HepG2 (cell line): ENCODE measurements at regions not wholly inside any gene's neighbourhood (a gene's known extent, or its start where the extent isn't known, plus 50 kb on each side); places are given as distances from the start of the nearest gene placed in this dataset.

Experiments used
- ATAC-seq: fragments of 200-7000 bp; cut with Tn5 transposase; 3 replicates; pipeline ENCODE4 v1.9.1; 2020; ENCODE audit warnings: mild to moderate bottlenecking, moderate library complexity
- BruUV-seq: library from RNA; stranded (reverse); fragments of 400-500 nt; replicated peaks from 2 replicates; lab custom pipeline; 2021; lab: Mats Ljungman, UMichigan
- CTCF ChIA-PET: fragments of 300-600 bp; formaldehyde crosslinking; extraction: SDS; loops from one replicate; lab custom pipeline; 2021; ENCODE audit warnings: low total read pairs, inconsistent platforms, low intra/inter-chr PET ratio; lab: Yijun Ruan, JAX
- POLR2A ChIA-PET: fragments of 350-600 bp; sonication (Branson Sonifier 250); formaldehyde crosslinking; loops from one replicate; lab custom pipeline; 2020; ENCODE audit warnings: antibody characterized with exemption, inconsistent platforms; lab: Yijun Ruan, JAX
- DNase-seq: peaks from one replicate; pipeline ENCODE4 v3.0.0-alpha.2; 2015; ENCODE audit warnings: low spot score
- FAIRE-seq: peaks from 3 replicates; lab custom pipeline; 2011; peaks lifted over from hg19 to GRCh38; lab: Jason Lieb, UNC
- H2AFZ ChIP-seq: one replicate; pipeline ENCODE4 v1.6.1; 2011; ENCODE audit warnings: low read length, inconsistent platforms
- H3K27ac ChIP-seq: fragments of 300-600 bp; 3 replicates; pipeline ENCODE4 v1.8.0; 2011; ENCODE audit warnings: mixed run types, mild to moderate bottlenecking, mixed read lengths, low read length, inconsistent platforms; ENCODE audit not compliant: insufficient read depth; ENCODE audit errors: extremely low read length
- H3K27me3 ChIP-seq, 2 experiments: fragments of 200-600 bp in 1 of 2; 2 replicates in 1 of 2; 3 replicates in 1 of 2; pipeline versions ENCODE4 v1.6.0 to v1.8.0; 2011; ENCODE audit warnings: low read length in 2 of 2, mild to moderate bottlenecking in 2 of 2, moderate library complexity in 2 of 2, inconsistent platforms in 1 of 2; ENCODE audit not compliant: insufficient read depth in 2 of 2, control insufficient read depth in 1 of 2
- H3K36me3 ChIP-seq, 2 experiments: fragments of 200-600 bp in 1 of 2; replicated peaks in 1 of 2; 2 replicates in 1 of 2; 3 replicates in 1 of 2; pipeline versions ENCODE4 v1.5.1 to v1.8.0; 2011; ENCODE audit warnings: low read length in 2 of 2, inconsistent platforms in 1 of 2; ENCODE audit not compliant: insufficient read depth in 2 of 2, control insufficient read depth in 1 of 2
- H3K4me1 ChIP-seq: 2 replicates; pipeline ENCODE4 v1.5.1; 2012; ENCODE audit warnings: low read length, inconsistent platforms; ENCODE audit not compliant: insufficient read depth
- H3K4me2 ChIP-seq: 2 replicates; pipeline ENCODE4 v1.6.0; 2011; ENCODE audit warnings: low read depth, low read length, inconsistent platforms
- H3K4me3 ChIP-seq, 3 experiments: fragments of 200-600 bp in 1 of 3; sonication (generic), shearing (Covaris generic) in 1 of 3; replicated peaks in 1 of 3; 2 replicates each; pipeline ENCODE4 v1.5.1; 2011 to 2016; ENCODE audit warnings: low read length in 3 of 3, inconsistent platforms in 2 of 3, low read depth in 2 of 3, mild to moderate bottlenecking in 2 of 3, control low read depth in 1 of 3, mixed read lengths in 1 of 3; ENCODE audit not compliant: insufficient read depth in 1 of 3
- H3K79me2 ChIP-seq: one replicate; pipeline ENCODE4 v1.6.1; 2011; ENCODE audit warnings: low read length, inconsistent platforms; ENCODE audit not compliant: insufficient read depth
- H3K9ac ChIP-seq: 2 replicates; pipeline ENCODE4 v1.6.0; 2011; ENCODE audit warnings: mild to moderate bottlenecking, low read depth, low read length, inconsistent platforms; ENCODE audit not compliant: insufficient read depth
- H3K9me3 ChIP-seq: 2 replicates; pipeline ENCODE4 v1.5.1; 2012; ENCODE audit warnings: mild to moderate bottlenecking, low read length
- H4K20me1 ChIP-seq: 2 replicates; pipeline ENCODE4 v1.6.0; 2011; ENCODE audit warnings: inconsistent platforms, mild to moderate bottlenecking, low read length, moderate library complexity; ENCODE audit not compliant: insufficient read depth
- AHR ChIP-seq: IDR thresholded peaks from 2 replicates; pipeline ENCODE4 v1.6.1; 2018; ENCODE audit warnings: missing genetic modification reagents, missing compliant biosample characterization
- EED ChIP-seq: sonication (generic); formaldehyde crosslinking; IDR thresholded peaks from 2 replicates; pipeline ENCODE4 v1.5.0; 2020; ENCODE audit warnings: mild to moderate bottlenecking, missing genetic modification reagents
- GLI4 ChIP-seq: sonication (generic); formaldehyde crosslinking; IDR thresholded peaks from 2 replicates; pipeline ENCODE4 v1.5.1; 2020; ENCODE audit warnings: missing genetic modification reagents, mild to moderate bottlenecking, moderate library complexity, borderline replicate concordance
- KDM2A ChIP-seq: sonication (generic); formaldehyde crosslinking; IDR thresholded peaks from 2 replicates; pipeline ENCODE4 v1.4.0; 2020; ENCODE audit warnings: low read depth, missing genetic modification reagents, borderline replicate concordance
- MATR3 ChIP-seq: sonication (generic); formaldehyde crosslinking; IDR thresholded peaks from 2 replicates; pipeline ENCODE4 v1.4.0; 2020; ENCODE audit warnings: missing genetic modification reagents
- NCOA1 ChIP-seq: sonication (generic); formaldehyde crosslinking; IDR thresholded peaks from 2 replicates; pipeline ENCODE4 v1.9.0; 2021; ENCODE audit warnings: missing genetic modification reagents
- NFKB2 ChIP-seq: sonication (generic); formaldehyde crosslinking; IDR thresholded peaks from 2 replicates; pipeline ENCODE4 v1.4.0; 2020; ENCODE audit warnings: missing genetic modification reagents, borderline replicate concordance
- NFYC ChIP-seq: IDR thresholded peaks from 2 replicates; pipeline ENCODE4 v1.6.1; 2016; ENCODE audit warnings: missing genetic modification reagents, missing compliant biosample characterization
- PHB2 ChIP-seq: fragments of 450-650 bp; IDR thresholded peaks from 2 replicates; pipeline ENCODE4 v1.6.1; 2018; ENCODE audit not compliant: partially characterized antibody
- TBX2 ChIP-seq: sonication (generic); formaldehyde crosslinking; IDR thresholded peaks from 2 replicates; pipeline ENCODE4 v1.5.0; 2020; ENCODE audit warnings: missing genetic modification reagents, mild to moderate bottlenecking, borderline replicate concordance
- TEAD2 ChIP-seq: sonication (generic); formaldehyde crosslinking; IDR thresholded peaks from 2 replicates; pipeline ENCODE4 v1.9.0; 2021; ENCODE audit warnings: missing genetic modification reagents
- ZNF253 ChIP-seq: sonication (generic); formaldehyde crosslinking; IDR thresholded peaks from 2 replicates; pipeline ENCODE4 v1.8.0; 2022; ENCODE audit warnings: mild to moderate bottlenecking, missing genetic modification reagents, borderline replicate concordance
- ZNF326 ChIP-seq: sonication (generic); formaldehyde crosslinking; IDR thresholded peaks from 2 replicates; pipeline ENCODE4 v1.4.0; 2020; ENCODE audit warnings: missing genetic modification reagents, borderline replicate concordance
- ZNF629 ChIP-seq: sonication (generic); formaldehyde crosslinking; conservative IDR thresholded peaks from 2 replicates; pipeline ENCODE4 v1.5.0; 2020; ENCODE audit warnings: missing genetic modification reagents
- ZNF7 ChIP-seq: IDR thresholded peaks from 2 replicates; pipeline ENCODE4 v1.6.1; 2016; ENCODE audit warnings: missing biosample characterization, missing genetic modification reagents
- ZNF75D ChIP-seq: sonication (generic); formaldehyde crosslinking; IDR thresholded peaks from 2 replicates; pipeline ENCODE4 v1.8.1; 2023; ENCODE audit warnings: missing genetic modification reagents, mild to moderate bottlenecking, borderline replicate concordance
- ZNF768 ChIP-seq: sonication (generic); formaldehyde crosslinking; IDR thresholded peaks from 2 replicates; pipeline ENCODE4 v1.4.0; 2020; ENCODE audit warnings: missing genetic modification reagents
- WGBS: methylation state at CpG from one replicate; pipeline ENCODE4 v1.1.6; 2017; ENCODE audit warnings: low lambda C conversion rate; 5-methylcytosine and 5-hydroxymethylcytosine counted together
- in situ Hi-C: cut with HindIII; loops from 2 replicates; pipeline ENCODE4 v1.10.0; 2017; ENCODE audit warnings: low pct_unique_long_range_greater_than_20kb; ENCODE audit not compliant: extremely low pct_ligation_motif_present
- intact Hi-C: fragments of 100-400 bp; cut with micrococcal nuclease; formaldehyde crosslinking; loops from one replicate; pipeline ENCODE4 v1.10.0; 2022; ENCODE audit not compliant: unreplicated experiment
- TF ChIP-seq, protein P1 (sequence below): sonication (generic); formaldehyde crosslinking; IDR thresholded peaks from 2 replicates; pipeline ENCODE4 v1.5.1; 2020; ENCODE audit warnings: missing genetic modification reagents, mild to moderate bottlenecking, borderline replicate concordance
- TF ChIP-seq, protein P2 (sequence below): IDR thresholded peaks from 2 replicates; pipeline ENCODE4 v1.6.1; 2016; ENCODE audit warnings: missing compliant biosample characterization, missing genetic modification reagents, borderline replicate concordance
- TF ChIP-seq, protein P3 (sequence below): sonication (generic); formaldehyde crosslinking; IDR thresholded peaks from 2 replicates; pipeline ENCODE4 v1.4.0; 2020; ENCODE audit warnings: mild to moderate bottlenecking, missing genetic modification reagents

DNA sequence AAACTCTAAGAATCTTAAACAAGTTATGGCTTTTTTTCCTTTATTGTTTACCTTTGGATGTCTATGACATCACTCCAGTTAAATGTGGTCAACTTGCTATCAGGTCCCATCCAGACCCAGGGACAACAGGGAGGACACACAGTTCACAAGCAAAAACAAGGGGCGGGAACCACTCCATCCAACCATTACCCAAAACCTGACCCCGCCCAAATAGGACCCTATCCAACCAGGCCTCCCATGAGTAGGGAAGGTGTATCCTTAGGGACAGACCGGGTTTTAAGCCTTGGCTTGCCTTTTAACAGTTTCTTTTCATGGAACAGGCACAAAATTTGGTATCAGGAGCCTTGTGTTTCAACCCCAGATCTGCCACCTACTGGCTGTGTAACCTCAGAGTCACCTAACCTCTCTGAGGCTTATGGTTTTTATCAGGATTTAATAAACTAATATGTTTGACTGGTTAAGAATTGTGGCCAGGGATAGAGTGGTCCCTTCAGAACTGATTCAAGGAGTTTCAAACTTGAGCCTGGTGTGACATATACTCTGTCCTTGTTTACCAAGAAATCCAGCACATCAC is 127.7 kb upstream of the RAD23B start:
- H2AFZ ChIP-seq: no peak overlapping the region
- intact Hi-C loops: no loop called here
- POLR2A ChIA-PET: no interaction called here
- no peaks in the 10 kb centered on the region for H3K4me1 ChIP-seq
- BruUV-seq: no TSS peak
- FAIRE-seq (no peak), DNase-seq (no peak)
- H4K20me1 ChIP-seq: no peaks in the 10 kb centered on the region
- H3K79me2 ChIP-seq: no peaks in the 10 kb centered on the region
- H3K36me3 ChIP-seq: no peaks in the 10 kb centered on the region
- H3K4me3 ChIP-seq: no peak overlapping the region
- TF ChIP-seq NFYC (CRISPR knock-in tag): no peak
- TF ChIP-seq ZNF326 (CRISPR knock-in tag): no peak
- TF ChIP-seq, protein P1, sequence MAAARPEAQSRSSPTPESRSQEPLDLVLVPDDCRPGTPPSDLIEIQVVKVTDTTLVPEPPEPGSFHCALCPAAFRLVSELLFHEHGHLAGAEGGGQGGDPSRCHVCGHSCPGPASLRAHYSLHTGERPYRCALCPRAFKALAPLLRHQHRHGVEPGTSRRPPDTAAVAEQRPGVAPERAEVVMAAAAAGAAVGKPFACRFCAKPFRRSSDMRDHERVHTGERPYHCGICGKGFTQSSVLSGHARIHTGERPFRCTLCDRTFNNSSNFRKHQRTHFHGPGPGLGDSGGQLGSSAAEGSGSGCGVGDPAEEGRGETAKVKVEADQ (CRISPR knock-in tag): no peak
- TF ChIP-seq AHR (CRISPR knock-in tag): no peak
- TF ChIP-seq KDM2A (CRISPR knock-in tag): no peak
- no peak for TF ChIP-seq EED
- TF ChIP-seq PHB2: no peak
- no peak for TF ChIP-seq TEAD2
- no peak for TF ChIP-seq ZNF253 (CRISPR knock-in tag)
- no peak for TF ChIP-seq NFKB2 (CRISPR knock-in tag)
- TF ChIP-seq ZNF629 (CRISPR knock-in tag): no peak
- TF ChIP-seq TBX2 (CRISPR knock-in tag): no peak
- TF ChIP-seq, protein P2, sequence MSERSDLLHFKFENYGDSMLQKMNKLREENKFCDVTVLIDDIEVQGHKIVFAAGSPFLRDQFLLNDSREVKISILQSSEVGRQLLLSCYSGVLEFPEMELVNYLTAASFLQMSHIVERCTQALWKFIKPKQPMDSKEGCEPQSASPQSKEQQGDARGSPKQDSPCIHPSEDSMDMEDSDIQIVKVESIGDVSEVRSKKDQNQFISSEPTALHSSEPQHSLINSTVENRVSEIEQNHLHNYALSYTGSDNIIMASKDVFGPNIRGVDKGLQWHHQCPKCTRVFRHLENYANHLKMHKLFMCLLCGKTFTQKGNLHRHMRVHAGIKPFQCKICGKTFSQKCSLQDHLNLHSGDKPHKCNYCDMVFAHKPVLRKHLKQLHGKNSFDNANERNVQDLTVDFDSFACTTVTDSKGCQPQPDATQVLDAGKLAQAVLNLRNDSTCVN (CRISPR knock-in tag): no peak
- TF ChIP-seq MATR3 (CRISPR knock-in tag): no peak
- no peak for TF ChIP-seq ZNF7
- no peak for TF ChIP-seq ZNF75D (CRISPR knock-in tag)
- no peak for TF ChIP-seq NCOA1 (CRISPR knock-in tag)
- TF ChIP-seq ZNF768 (CRISPR knock-in tag): no peak
- TF ChIP-seq GLI4 (CRISPR knock-in tag): no peak
- TF ChIP-seq, protein P3, sequence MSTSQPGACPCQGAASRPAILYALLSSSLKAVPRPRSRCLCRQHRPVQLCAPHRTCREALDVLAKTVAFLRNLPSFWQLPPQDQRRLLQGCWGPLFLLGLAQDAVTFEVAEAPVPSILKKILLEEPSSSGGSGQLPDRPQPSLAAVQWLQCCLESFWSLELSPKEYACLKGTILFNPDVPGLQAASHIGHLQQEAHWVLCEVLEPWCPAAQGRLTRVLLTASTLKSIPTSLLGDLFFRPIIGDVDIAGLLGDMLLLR (CRISPR knock-in tag): no peak
- TF ChIP-seq, all 625 proteins: peak for 0
- CTCF ChIA-PET: no interaction called here
- Histone ChIP-seq H3K9ac (no peak overlapping the region), H3K9me3 (no peaks in the 10 kb centered on the region), H3K27me3 (no peaks in the 10 kb centered on the region), H3K27ac (no peak overlapping the region), H3K4me2 (no peak overlapping the region)
- in situ Hi-C loops: loop anchor here (25.0 kb wide), 1 partner anchor 1243 kb away; no protein-coding TSS in a partner anchor
- ATAC-seq: no peak
- 59% methylated on average over 3 of the region's 3 CpGs for WGBS
